Fibroblast of peridontal ligament (primary cell): ENCODE measurements at regions not wholly inside any gene's neighbourhood (a gene's known extent, or its start where the extent isn't known, plus 50 kb on each side); places are given as distances from the start of the nearest gene placed in this dataset.
"Not testable (repeated sequence)": the region's sequence is repeated elsewhere in the genome, so short reads cannot be mapped to it uniquely, and the experiment has no call there.

Experiments
- DNase-seq: peaks from one replicate; pipeline ENCODE4 v3.0.0-alpha.2; 2010; ENCODE audit errors: extremely low read depth

GRCh38 chr9:94472806-94473360 lies 82.0 kb upstream of the PCAT7 start:
- DNase-seq = no peak

- no peak for DNase-seq
Observed at GRCh38 chr9:94478755-94479730, 75.8 kb upstream of the PCAT7 start.

GRCh38 chr9:94479757-94480156 lies 75.1 kb upstream of the PCAT7 start:
- DNase-seq = no peak

- DNase-seq = no peak
Observed at GRCh38 chr9:94480205-94480604, 74.7 kb upstream of the PCAT7 start.

- DNase-seq = no peak
Observed at GRCh38 chr9:94482110-94482509, 72.8 kb upstream of the PCAT7 start.

- DNase-seq = no peak
Observed at GRCh38 chr9:94490465-94490864, 64.4 kb upstream of the PCAT7 start.

- not testable (repeated sequence) for DNase-seq
Observed at GRCh38 chr9:94492125-94492524, 62.8 kb upstream of the PCAT7 start.

- DNase-seq = no peak
Observed at GRCh38 chr9:94498801-94499453, 56.0 kb upstream of the PCAT7 start.

GRCh38 chr9:94504358-94504757 lies 50.5 kb upstream of the PCAT7 start:
- DNase-seq = no peak
